ENCODE measurements at regions not wholly inside any gene's neighbourhood (a gene's known extent, or its start where the extent isn't known, plus 50 kb on each side); places are given as distances from the start of the nearest gene placed in this dataset.

GRCh38 chr3:16056217-16056616 is 118.3 kb upstream of the GALNT15 start:
- no peak for TF ChIP-seq CTCF (IDR thresholded peaks at IDR 0.05)
- TF ChIP-seq POLR2A (IDR thresholded peaks at IDR 0.05) = no peak
- peak; percentile 65 for TF ChIP-seq POLR2AphosphoS5 (IDR thresholded peaks at IDR 0.05)
- no peak for TF ChIP-seq EP300 (IDR thresholded peaks at IDR 0.05)
